Activated effector memory CD4-positive, alpha-beta T cell treated with anti-CD3 and anti-CD28 coated beads, Interleukin-2, amount 50 U/mL, for 16 hours (primary cell): ENCODE measurements at regions not wholly inside any gene's neighbourhood (a gene's known extent, or its start where the extent isn't known, plus 50 kb on each side); places are given as distances from the start of the nearest gene placed in this dataset.
A peak's percentile ranks its signal among the peaks of the same experiment; 100 is the strongest.

ENCODE experiments used
- DNase-seq: peaks from one replicate; pipeline ENCODE4 v3.0.0-alpha.2; 2020

GRCh38 chr1:36572142-36572715 lies 89.5 kb upstream of the CSF3R start:
- DNase-seq = no peak

GRCh38 chr1:36571106-36571505 lies 88.4 kb upstream of the CSF3R start:
- peak; percentile 39 for DNase-seq

- DNase-seq = peak; percentile 50
Observed at GRCh38 chr1:36570478-36571060, 87.9 kb upstream of the CSF3R start.

DNA sequence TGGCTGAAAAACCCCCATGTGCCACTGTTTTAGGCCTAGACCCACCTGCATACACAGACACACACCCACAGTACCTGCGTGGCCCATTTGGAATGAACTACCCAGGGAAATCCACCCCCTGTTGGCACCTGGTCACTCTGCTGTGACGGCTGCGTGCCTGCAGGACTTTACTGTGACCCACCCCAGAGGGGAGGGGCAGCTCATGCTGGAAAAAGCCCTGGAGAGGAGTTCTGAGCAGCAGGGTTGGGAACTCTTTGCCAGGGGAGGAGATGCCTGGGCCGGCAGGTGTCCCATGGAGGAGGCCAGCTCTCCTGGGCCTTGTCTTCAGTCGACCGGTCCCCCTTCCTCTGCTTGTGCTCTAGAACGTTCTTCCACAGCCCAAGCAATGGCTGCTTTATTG lies 87.3 kb upstream of the CSF3R start:
- DNase-seq = peak; percentile 42

DNA sequence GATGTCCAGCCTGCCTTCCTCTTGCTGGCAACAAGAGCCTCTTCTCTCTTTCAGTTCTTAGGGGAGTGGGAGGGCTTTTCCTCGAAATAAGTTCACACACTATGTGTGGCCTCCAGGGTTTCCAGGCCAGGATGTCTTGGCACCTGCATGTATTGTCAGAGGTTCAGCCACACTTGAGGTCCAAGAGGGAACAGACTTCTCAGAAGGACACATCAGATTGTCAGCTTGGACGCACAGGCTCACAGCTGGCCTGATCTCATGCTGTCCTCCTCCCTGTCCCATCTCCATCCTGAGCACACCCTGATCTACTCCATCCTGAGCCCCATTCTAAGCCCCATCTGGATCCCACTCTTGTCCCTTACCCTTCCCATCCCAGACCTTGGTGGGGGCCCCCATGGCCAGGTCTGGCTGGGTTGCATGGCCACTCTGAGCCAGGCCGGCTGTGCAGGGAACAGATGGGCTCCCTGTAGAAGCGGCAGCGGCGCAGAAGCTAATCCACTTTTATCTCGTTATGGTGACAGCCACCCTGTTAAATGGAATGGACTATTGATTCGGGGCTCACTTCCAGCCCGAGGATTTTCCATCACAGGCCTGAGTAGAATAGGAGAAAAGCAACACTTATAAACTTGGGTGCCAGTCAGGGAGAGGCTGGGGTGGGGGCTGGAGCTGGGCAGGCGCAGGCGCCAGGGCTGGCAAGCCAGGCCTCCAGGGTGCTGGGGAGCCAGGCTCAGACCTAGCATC lies 85.1 kb upstream of the CSF3R start:
- peak; percentile 36 for DNase-seq

- peak; percentile 24 for DNase-seq
Observed at GRCh38 chr1:36565576-36566501, 83.1 kb upstream of the CSF3R start.

DNA sequence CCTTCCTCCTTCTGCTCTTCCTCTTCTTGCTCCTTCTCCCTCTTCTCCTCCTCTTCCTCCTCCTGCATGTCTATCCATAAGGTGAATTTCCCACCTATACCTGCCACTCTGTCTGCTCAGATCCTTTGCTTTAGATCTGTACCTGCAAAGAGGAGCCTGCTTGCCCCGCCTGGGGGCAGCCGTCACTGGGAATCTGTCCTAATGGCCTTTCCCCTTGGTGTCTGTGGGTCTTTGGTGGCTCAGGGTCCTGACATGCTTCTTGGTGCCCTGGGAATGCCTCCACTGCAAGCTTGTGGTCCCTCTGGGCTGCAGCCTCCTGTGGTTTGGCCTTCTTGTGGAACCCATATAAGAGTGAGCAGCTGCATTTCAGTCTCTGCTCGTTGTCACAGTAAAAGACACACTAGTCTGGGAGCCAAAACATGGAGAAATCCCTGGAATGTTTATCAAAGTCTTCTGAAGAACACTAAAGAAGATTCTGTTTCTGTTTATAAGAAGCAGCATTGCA lies 79.5 kb upstream of the CSF3R start:
- peak; percentile 3 for DNase-seq

DNA sequence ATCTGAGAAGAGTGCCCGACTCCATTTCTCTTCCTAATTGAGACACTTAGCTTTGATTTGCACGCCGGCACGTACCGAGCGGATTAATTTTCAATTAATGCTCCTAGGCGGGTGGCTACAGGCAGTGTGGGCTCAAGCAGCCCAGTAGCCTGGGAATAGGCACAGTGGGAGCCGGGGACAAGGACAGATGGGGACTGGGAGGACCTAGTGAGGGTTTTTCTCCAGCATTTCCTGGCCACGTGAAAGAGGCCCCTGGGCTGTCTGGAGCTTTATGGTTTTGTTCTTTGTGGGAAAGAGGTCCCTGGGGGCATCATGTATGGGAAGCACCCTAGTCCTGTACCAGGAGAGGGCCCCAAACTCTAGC lies 78.6 kb upstream of the CSF3R start:
- peak; percentile 22 for DNase-seq

GRCh38 chr1:36560621-36561360 lies 78.1 kb upstream of the CSF3R start:
- DNase-seq = peak; percentile 37

DNA sequence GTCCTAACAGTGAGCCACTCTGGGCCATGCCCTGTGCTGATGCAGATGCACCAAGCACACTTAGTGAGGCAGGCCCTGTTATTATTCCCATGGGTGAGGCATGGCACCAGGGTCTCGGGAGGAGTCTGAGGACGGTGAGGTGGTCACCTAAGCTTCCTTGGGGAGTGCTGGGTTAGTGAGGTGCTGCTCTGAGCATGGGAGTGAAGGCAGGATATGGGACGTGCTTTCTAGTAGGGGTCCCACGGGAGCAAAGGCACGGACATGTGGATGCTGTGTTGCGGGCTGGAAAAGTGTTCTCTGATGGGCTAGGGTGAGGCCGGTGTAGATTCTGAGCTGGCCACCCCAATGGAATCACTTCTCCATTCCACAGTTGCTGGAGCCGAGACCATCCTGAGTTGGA lies 77.5 kb upstream of the CSF3R start:
- peak; percentile 22 for DNase-seq

DNA sequence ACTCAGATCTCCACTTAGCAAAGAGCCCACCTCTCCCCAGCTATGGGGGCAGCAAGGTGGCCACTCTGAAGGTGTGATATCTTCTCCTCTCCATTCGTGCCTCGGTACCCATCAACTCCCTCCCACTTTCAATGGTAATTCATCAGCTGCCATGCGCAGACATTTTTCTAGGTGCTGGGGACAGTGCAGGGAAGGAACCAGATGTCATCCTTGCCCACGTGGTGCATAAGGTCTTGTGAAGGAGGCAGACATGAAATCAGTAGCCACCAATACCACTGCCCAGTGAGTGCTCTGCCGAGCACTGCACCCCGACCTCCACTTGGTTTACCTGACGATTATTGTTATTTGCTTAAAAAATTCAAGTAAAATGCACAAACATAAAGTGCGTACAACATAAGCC lies 76.3 kb upstream of the CSF3R start:
- peak; percentile 13 for DNase-seq

- DNase-seq = peak; percentile 42
Observed at GRCh38 chr1:36557041-36558000, 74.6 kb upstream of the CSF3R start.

- peak; percentile 19 for DNase-seq
Observed at GRCh38 chr1:36555041-36555440, 72.3 kb upstream of the CSF3R start.

GRCh38 chr1:36554323-36554628 lies 71.6 kb upstream of the CSF3R start:
- peak; percentile 38 for DNase-seq

- peak; percentile 87 for DNase-seq
Observed at GRCh38 chr1:36553591-36554322, 71.0 kb upstream of the CSF3R start.

DNA sequence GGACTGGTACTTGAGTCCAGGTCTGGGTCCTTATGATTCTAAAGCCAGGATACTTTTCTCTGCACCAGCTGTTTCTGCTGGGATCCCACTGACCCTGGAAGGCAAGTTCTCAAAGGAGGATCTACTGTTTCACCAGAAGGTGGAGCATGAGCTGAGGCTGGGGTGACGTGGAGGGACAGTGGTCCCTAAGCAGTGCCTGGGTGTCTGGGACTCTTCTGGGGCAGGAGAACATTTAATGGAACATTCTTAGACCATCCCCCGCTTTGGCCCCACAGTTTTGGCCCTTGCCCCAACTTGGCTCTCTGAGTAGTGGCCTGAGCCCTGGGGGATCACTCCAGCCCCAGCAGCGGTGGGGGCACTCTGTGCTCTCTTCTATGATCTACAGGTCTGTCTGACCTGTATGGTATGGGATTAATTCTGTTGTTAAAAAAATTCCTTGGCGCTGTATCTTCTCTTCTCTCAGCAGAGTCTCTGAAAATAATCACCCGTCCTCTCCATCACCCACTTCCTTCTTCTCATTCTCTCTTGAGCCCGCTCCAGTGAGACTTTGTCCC lies 60.3 kb upstream of the CSF3R start:
- no peak for DNase-seq

GRCh38 chr1:36542024-36542961 lies 59.6 kb upstream of the CSF3R start:
- peak; percentile 38 for DNase-seq

- peak; percentile 36 for DNase-seq
Observed at GRCh38 chr1:36540056-36540455, 57.3 kb upstream of the CSF3R start.

GRCh38 chr1:36539526-36539925 lies 56.8 kb upstream of the CSF3R start:
- peak; percentile 49 for DNase-seq
